Esophagus squamous epithelium (tissue), 4 donors: ENCODE measurements at regions not wholly inside any gene's neighbourhood (a gene's known extent, or its start where the extent isn't known, plus 50 kb on each side); places are given as distances from the start of the nearest gene placed in this dataset.

Source experiments
- CTCF ChIP-seq, 6 experiments: fragments of 450-650 bp in 4 of 6; fragments of 200-600 bp in 2 of 6; sonication (generic) in 2 of 6; IDR thresholded peaks; one replicate each; pipeline ENCODE4 v1.5.1; 2016 to 2019; ENCODE audit warnings: antibody characterized with exemption in 6 of 6, mild to moderate bottlenecking in 4 of 6, moderate library complexity in 4 of 6
- POLR2A ChIP-seq, 4 donors: fragments of 450-650 bp; IDR thresholded peaks; one replicate each; pipeline ENCODE4 v1.6.1; 2017; ENCODE audit warnings: antibody characterized with exemption in 4 of 4, mild to moderate bottlenecking in 4 of 4, moderate library complexity in 3 of 4

GRCh38 chr5:31135542-31135941 is 57.9 kb upstream of the CDH6 start:
- TF ChIP-seq CTCF (IDR thresholded peaks at IDR 0.05) (no peak), POLR2A (IDR thresholded peaks at IDR 0.05) (no peak)
